IMR-90 (cell line): ENCODE measurements at regions not wholly inside any gene's neighbourhood (a gene's known extent, or its start where the extent isn't known, plus 50 kb on each side); places are given as distances from the start of the nearest gene placed in this dataset.

Experiments used
- ATAC-seq: fragments of 200-7000 bp; cut with Tn5 transposase; 2 replicates; pipeline ENCODE4 v1.9.1; 2020; ENCODE audit warnings: low read depth, mild to moderate bottlenecking, moderate library complexity
- BruUV-seq: library from RNA; stranded (reverse); fragments of 400-500 nt; replicated peaks from 2 replicates; lab custom pipeline; 2021; lab: Mats Ljungman, UMichigan
- CTCF ChIA-PET: fragments of 300-600 bp; formaldehyde crosslinking; extraction: SDS; loops from one replicate; lab custom pipeline; 2021; ENCODE audit warnings: antibody characterized with exemption; lab: Yijun Ruan, JAX
- POLR2A ChIA-PET: fragments of 300-600 bp; sonication (Branson Sonifier 250); formaldehyde crosslinking; loops from one replicate; lab custom pipeline; 2022; ENCODE audit warnings: antibody characterized with exemption; ENCODE audit not compliant: unreplicated experiment; lab: Charles Lee
- DNase-seq: peaks from one replicate; pipeline ENCODE4 v3.0.0; 2013
- H2AFZ ChIP-seq: replicated peaks from 2 replicates; pipeline ENCODE3; 2013; ENCODE audit warnings: low read length, mild to moderate bottlenecking; ENCODE audit not compliant: poor library complexity
- H2AK5ac ChIP-seq: 2 replicates; pipeline ENCODE4 v1.6.1; 2013; ENCODE audit warnings: low read depth, low read length, inconsistent platforms
- H2AK9ac ChIP-seq: replicated peaks from 2 replicates; pipeline ENCODE3; 2013; ENCODE audit warnings: mild to moderate bottlenecking, low read depth, low read length, moderate library complexity; ENCODE audit not compliant: poor library complexity
- H2BK120ac ChIP-seq: 2 replicates; pipeline ENCODE4 v1.6.1; 2013; ENCODE audit warnings: low read depth, low read length, inconsistent platforms
- H2BK15ac ChIP-seq: 3 replicates; pipeline ENCODE4 v1.6.1; 2013; ENCODE audit warnings: low read depth, low read length, inconsistent platforms
- H2BK20ac ChIP-seq: 2 replicates; pipeline ENCODE4 v1.6.1; 2013; ENCODE audit warnings: low read depth, mild to moderate bottlenecking, inconsistent platforms, low read length, moderate library complexity
- H2BK5ac ChIP-seq: 2 replicates; pipeline ENCODE4 v1.6.1; 2013; ENCODE audit warnings: mild to moderate bottlenecking, low read depth, low read length, inconsistent platforms; ENCODE audit not compliant: poor library complexity, severe bottlenecking
- H3K14ac ChIP-seq: replicated peaks from 2 replicates; pipeline ENCODE4 v1.6.1; 2013; ENCODE audit warnings: low read depth, low read length, inconsistent platforms
- H3K18ac ChIP-seq: 2 replicates; pipeline ENCODE4 v1.6.1; 2013; ENCODE audit warnings: low read depth, low read length, control low read depth
- H3K23ac ChIP-seq: 2 replicates; pipeline ENCODE4 v1.6.1; 2013; ENCODE audit warnings: low read depth, low read length, inconsistent platforms
- H3K27ac ChIP-seq: 2 replicates; pipeline ENCODE4 v1.5.1; 2013; ENCODE audit warnings: mild to moderate bottlenecking, control low read depth, low read length; ENCODE audit not compliant: insufficient read depth
- H3K27me3 ChIP-seq: 2 replicates; pipeline ENCODE4 v1.6.1; 2013; ENCODE audit warnings: low read length; ENCODE audit not compliant: control insufficient read depth, insufficient read depth
- H3K36me3 ChIP-seq: 2 replicates; pipeline ENCODE4 v1.6.1; 2013; ENCODE audit warnings: low read length, mixed read lengths; ENCODE audit not compliant: control insufficient read depth, insufficient read depth
- H3K4ac ChIP-seq: 2 replicates; pipeline ENCODE4 v1.6.1; 2013; ENCODE audit warnings: low read depth, low read length, inconsistent platforms
- H3K4me1 ChIP-seq: 2 replicates; pipeline ENCODE4 v1.6.1; 2013; ENCODE audit warnings: low read length, mixed read lengths; ENCODE audit not compliant: control insufficient read depth, insufficient read depth
- H3K4me2 ChIP-seq: 2 replicates; pipeline ENCODE4 v1.6.1; 2013; ENCODE audit warnings: low read depth, mild to moderate bottlenecking, control low read depth, low read length, moderate library complexity
- H3K4me3 ChIP-seq: 2 replicates; pipeline ENCODE4 v1.5.1; 2013; ENCODE audit warnings: low read depth, mild to moderate bottlenecking, control low read depth, low read length, moderate library complexity; ENCODE audit not compliant: insufficient read depth
- H3K56ac ChIP-seq: 2 replicates; pipeline ENCODE4 v1.6.1; 2013; ENCODE audit warnings: low read length, inconsistent platforms; ENCODE audit not compliant: insufficient read depth; ENCODE audit errors: extremely low read depth
- H3K79me1 ChIP-seq, 2 experiments: 2 replicates each; pipeline ENCODE4 v1.6.1; 2013; ENCODE audit warnings: low read length in 2 of 2, inconsistent platforms in 1 of 2, low read depth in 1 of 2
- H3K9ac ChIP-seq: 2 replicates; pipeline ENCODE4 v1.6.1; 2013; ENCODE audit warnings: low read depth, low read length, control low read depth
- H3K9me1 ChIP-seq: 2 replicates; pipeline ENCODE4 v1.6.1; 2013; ENCODE audit warnings: low read length, inconsistent platforms; ENCODE audit not compliant: insufficient read depth
- H3K9me3 ChIP-seq: 2 replicates; pipeline ENCODE4 v1.6.1; 2013; ENCODE audit warnings: low read length; ENCODE audit not compliant: control insufficient read depth, insufficient read depth
- H4K20me1 ChIP-seq: 2 replicates; pipeline ENCODE4 v1.6.1; 2013; ENCODE audit warnings: low read length, inconsistent platforms; ENCODE audit not compliant: insufficient read depth
- H4K5ac ChIP-seq: 2 replicates; pipeline ENCODE4 v1.6.1; 2013; ENCODE audit warnings: mild to moderate bottlenecking, low read depth, low read length, control low read depth
- H4K8ac ChIP-seq, 2 experiments: 2 replicates each; pipeline ENCODE4 v1.6.1; 2013; ENCODE audit warnings: low read depth in 2 of 2, low read length in 2 of 2, control low read depth in 1 of 2, inconsistent platforms in 1 of 2
- H4K91ac ChIP-seq: 2 replicates; pipeline ENCODE4 v1.6.1; 2013; ENCODE audit warnings: low read depth, low read length, inconsistent platforms; ENCODE audit not compliant: insufficient read depth
- BHLHE40 ChIP-seq: fragments of 150-350 bp; IDR thresholded peaks from 2 replicates; pipeline ENCODE4 v1.6.1; 2016; ENCODE audit warnings: mild to moderate bottlenecking, low read depth, low read length
- CEBPB ChIP-seq: IDR thresholded peaks from 2 replicates; pipeline ENCODE4 v1.6.1; 2012; ENCODE audit warnings: low read depth, low read length, improper control_type of control experiment
- CHD1 ChIP-seq: IDR thresholded peaks from 2 replicates; pipeline ENCODE4 v1.6.1; 2012; ENCODE audit warnings: low read depth, low read length, improper control_type of control experiment
- CTCF ChIP-seq: conservative IDR thresholded peaks from 2 replicates; pipeline ENCODE4 v1.5.1; 2012; ENCODE audit warnings: mild to moderate bottlenecking, low read depth, low read length, improper control_type of control experiment
- ELK1 ChIP-seq: fragments of 150-350 bp; IDR thresholded peaks from 2 replicates; pipeline ENCODE4 v1.6.1; 2016; ENCODE audit warnings: low read depth, mild to moderate bottlenecking, low read length, moderate library complexity, borderline replicate concordance
- FOS ChIP-seq: fragments of 150-350 bp; IDR thresholded peaks from 2 replicates; pipeline ENCODE4 v1.6.1; 2016; ENCODE audit warnings: low read depth, low read length
- MAFK ChIP-seq: IDR thresholded peaks from 2 replicates; pipeline ENCODE4 v1.6.1; 2012; ENCODE audit warnings: low read depth, low read length, improper control_type of control experiment
- MAZ ChIP-seq: IDR thresholded peaks from 2 replicates; pipeline ENCODE4 v1.6.1; 2012; ENCODE audit warnings: low read depth, mild to moderate bottlenecking, low read length, improper control_type of control experiment, moderate library complexity, borderline replicate concordance
- MXI1 ChIP-seq: IDR thresholded peaks from 2 replicates; pipeline ENCODE4 v1.6.1; 2012; ENCODE audit warnings: low read depth, mild to moderate bottlenecking, low read length, moderate library complexity, borderline replicate concordance
- NFE2L2 ChIP-seq: fragments of 150-350 bp; IDR thresholded peaks from 2 replicates; pipeline ENCODE4 v1.6.1; 2016; ENCODE audit warnings: low read depth, mild to moderate bottlenecking, low read length
- POLR2A ChIP-seq: IDR thresholded peaks from 2 replicates; pipeline ENCODE4 v1.6.1; 2012; ENCODE audit warnings: mild to moderate bottlenecking, low read depth, low read length
- RAD21 ChIP-seq: IDR thresholded peaks from 2 replicates; pipeline ENCODE4 v1.6.1; 2012; ENCODE audit warnings: low read length, improper control_type of control experiment
- RCOR1 ChIP-seq: IDR thresholded peaks from 2 replicates; pipeline ENCODE4 v1.6.1; 2012; ENCODE audit warnings: mild to moderate bottlenecking, low read length, improper control_type of control experiment; ENCODE audit not compliant: insufficient replicate concordance
- RFX5 ChIP-seq: IDR thresholded peaks from 2 replicates; pipeline ENCODE4 v1.8.0; 2012; ENCODE audit warnings: low read depth, mild to moderate bottlenecking, low read length, moderate library complexity
- SMC3 ChIP-seq: fragments of 150-350 bp; IDR thresholded peaks from 2 replicates; pipeline ENCODE4 v1.6.1; 2016; ENCODE audit warnings: low read depth, mild to moderate bottlenecking, antibody characterized with exemption, low read length, moderate library complexity
- USF2 ChIP-seq: fragments of 150-350 bp; IDR thresholded peaks from 2 replicates; pipeline ENCODE4 v1.6.1; 2017; ENCODE audit warnings: mild to moderate bottlenecking, antibody characterized with exemption, low read length, low read depth
- WGBS, 2 experiments: methylation state at CpG; one replicate each; pipeline versions ENCODE4 v1.1.5 to v1.1.7; 2013; ENCODE audit warnings: missing lambda C conversion rate in 2 of 2; ENCODE audit not compliant: insufficient read length in 1 of 2; ENCODE audit errors: extremely low coverage in 2 of 2; 5-methylcytosine and 5-hydroxymethylcytosine counted together
- dilution Hi-C: fragments of 300-500 bp; cut with HindIII; formaldehyde crosslinking; loops from one replicate; pipeline ENCODE4 v1.14.3; 2018; ENCODE audit warnings: low sequenced_read_pairs; ENCODE audit not compliant: unreplicated experiment
- in situ Hi-C: fragments of 300-500 bp; cut with MboI; formaldehyde crosslinking; loops from 3 replicates; pipeline ENCODE4 v1.14.3; 2019; ENCODE audit warnings: low sequenced_read_pairs, inconsistent platforms, mixed read lengths
- intact Hi-C: fragments of 100-400 bp; cut with micrococcal nuclease; formaldehyde crosslinking; loops from 2 replicates; pipeline ENCODE4 v1.10.0; 2022

GRCh38 chr15:53397041-53397616, 362.3 kb downstream of the WDR72 start:
- dilution Hi-C loops (no loop called here), intact Hi-C loops (no loop called here), in situ Hi-C loops (no loop called here)
- H2BK120ac ChIP-seq, result no peak overlapping the region
- DNase-seq, result no peak
- no peak overlapping the region for H2AK9ac ChIP-seq
- H4K91ac ChIP-seq, result no peak overlapping the region
- no peak overlapping the region for H4K8ac ChIP-seq
- no peaks in the 10 kb centered on the region for H4K20me1 ChIP-seq
- no peaks in the 10 kb centered on the region for H3K36me3 ChIP-seq
- no peaks in the 10 kb centered on the region for H3K27me3 ChIP-seq
- H2BK20ac ChIP-seq, result no peak overlapping the region
- no peak overlapping the region for H2AK5ac ChIP-seq
- no peak overlapping the region for H4K5ac ChIP-seq
- H3K4me1 ChIP-seq, result no peaks in the 10 kb centered on the region
- no peak overlapping the region for H3K23ac ChIP-seq
- BruUV-seq, result no TSS peak
- WGBS, 2 experiments, result no CpG with 5 or more reads among the region's 3 CpGs
- H3K4me3 ChIP-seq, result no peak overlapping the region
- no peak overlapping the region for H3K18ac ChIP-seq
- no peak overlapping the region for H3K4ac ChIP-seq
- H3K27ac ChIP-seq, result no peak overlapping the region
- no peaks in the 10 kb centered on the region for H3K79me1 ChIP-seq
- no peak overlapping the region for H2BK5ac ChIP-seq
- CTCF ChIA-PET, result no interaction called here
- H3K9me1 ChIP-seq, result no peaks in the 10 kb centered on the region
- H3K4me2 ChIP-seq, result no peak overlapping the region
- no peak overlapping the region for H3K56ac ChIP-seq
- no peak overlapping the region for H2AFZ ChIP-seq
- peaks cover 16% of the 10 kb centered on the region for H3K9me3 ChIP-seq
- no peak overlapping the region for H3K14ac ChIP-seq
- H3K9ac ChIP-seq, result no peak overlapping the region
- no peak for ATAC-seq
- no peak for TF ChIP-seq RAD21
- TF ChIP-seq FOS, result no peak
- TF ChIP-seq NFE2L2, result no peak
- TF ChIP-seq MAFK, result no peak
- TF ChIP-seq BHLHE40, result no peak
- no peak for TF ChIP-seq RCOR1
- TF ChIP-seq CEBPB, result no peak
- TF ChIP-seq USF2, result no peak
- TF ChIP-seq CHD1, result no peak
- no peak for TF ChIP-seq POLR2A
- TF ChIP-seq MAZ, result no peak
- TF ChIP-seq RFX5, result no peak
- TF ChIP-seq ELK1, result no peak
- TF ChIP-seq CTCF, result no peak
- no peak for TF ChIP-seq MXI1
- TF ChIP-seq SMC3, result no peak
- no peak overlapping the region for H2BK15ac ChIP-seq
- POLR2A ChIA-PET, result no interaction called here
